GM21737 (cell line): ENCODE measurements at regions not wholly inside any gene's neighbourhood (a gene's known extent, or its start where the extent isn't known, plus 50 kb on each side); places are given as distances from the start of the nearest gene placed in this dataset.
"Not testable (repeated sequence)": the region's sequence is repeated elsewhere in the genome, so short reads cannot be mapped to it uniquely, and the experiment has no call there.

Experiments used
- ATAC-seq: cut with Tn5 transposase; IDR thresholded peaks from one replicate; pipeline ENCODE4 v1.9.1; 2021; ENCODE audit warnings: mild to moderate bottlenecking, moderate library complexity; ENCODE audit not compliant: unreplicated experiment

GRCh38 chr11:42913731-42914130 lies 398.1 kb upstream of the API5 start:
- no peak for ATAC-seq

DNA sequence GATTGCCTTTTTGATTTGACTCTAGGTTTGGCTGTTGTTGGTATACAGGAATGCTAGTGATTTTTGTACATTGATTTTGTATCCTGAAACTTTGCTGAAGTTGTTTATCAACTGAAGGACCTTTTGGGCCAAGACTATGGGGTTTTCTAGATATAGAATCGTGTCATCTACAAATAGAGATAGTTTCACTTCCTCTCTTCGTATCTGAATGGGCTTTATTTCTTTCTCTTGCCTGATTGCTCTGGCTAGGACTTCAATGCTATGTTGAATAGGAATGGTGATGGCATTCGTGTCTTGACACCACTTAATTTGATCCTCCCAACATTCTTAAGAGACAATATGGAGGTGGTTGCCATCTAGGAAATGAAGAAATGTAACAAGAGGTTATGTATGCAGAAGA lies 388.1 kb upstream of the API5 start:
- no peak for ATAC-seq

- ATAC-seq: no peak
These were observed 385.9 kb upstream of the API5 start for GRCh38 chr11:42925916-42926315.

GRCh38 chr11:42947405-42947804 lies 364.4 kb upstream of the API5 start:
- ATAC-seq: no peak

DNA sequence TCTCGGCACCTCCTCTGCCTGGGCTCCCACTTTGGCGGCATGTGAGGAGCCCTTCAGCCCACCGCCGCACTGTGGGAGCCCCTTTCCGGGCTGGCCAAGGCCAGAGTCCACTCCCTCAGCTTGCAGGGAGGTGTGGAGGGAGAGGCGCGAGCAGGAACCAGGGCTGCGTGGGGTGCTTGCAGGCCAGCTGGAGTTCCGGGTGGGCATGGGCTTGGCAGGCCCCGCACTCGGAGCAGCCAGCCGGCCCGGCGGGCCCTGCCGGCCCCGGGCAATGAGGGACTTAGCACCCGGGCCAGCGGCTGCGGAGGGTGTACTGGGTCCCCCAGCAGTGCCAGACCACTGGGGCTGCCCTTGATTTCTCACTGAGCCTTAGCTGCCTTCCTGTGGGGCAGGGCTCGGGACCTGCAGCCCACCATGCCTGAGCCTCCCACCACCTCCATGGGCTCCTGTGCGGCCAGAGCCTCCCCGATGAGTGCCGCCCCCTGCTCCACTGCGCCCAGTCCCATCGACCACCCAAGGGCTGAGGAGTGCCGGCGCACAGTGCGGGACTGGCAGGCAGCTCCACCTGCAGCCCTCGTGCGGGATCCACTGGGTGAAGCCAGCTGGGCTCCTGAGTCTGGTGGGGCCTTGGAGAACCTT lies 361.9 kb upstream of the API5 start:
- not testable (repeated sequence) for ATAC-seq

GRCh38 chr11:42951266-42951665 lies 360.5 kb upstream of the API5 start:
- ATAC-seq: no peak

DNA sequence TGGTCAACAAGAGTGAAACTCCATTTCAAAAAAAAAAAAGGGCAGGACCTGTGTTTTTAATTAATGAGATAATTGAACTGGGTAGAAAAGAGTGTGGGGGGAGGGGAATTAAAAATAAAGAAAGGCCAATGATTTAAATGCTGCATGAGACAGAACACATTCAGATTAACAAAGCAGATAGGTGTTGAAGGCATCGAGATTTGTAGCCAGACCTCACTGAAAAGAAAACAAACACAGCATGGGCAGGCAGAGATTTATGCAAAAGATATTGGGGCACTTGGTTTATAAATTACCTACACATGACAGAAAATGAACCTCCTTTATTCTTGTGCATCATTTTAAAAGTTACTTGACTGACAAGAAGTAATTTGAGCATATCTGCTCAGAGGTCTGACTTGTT lies 354.0 kb upstream of the API5 start:
- no peak for ATAC-seq

GRCh38 chr11:42958635-42959034 lies 353.2 kb upstream of the API5 start:
- ATAC-seq: no peak

GRCh38 chr11:42960521-42961088 lies 351.2 kb upstream of the API5 start:
- ATAC-seq: no peak

- ATAC-seq: no peak
These were observed 344.1 kb upstream of the API5 start for GRCh38 chr11:42967653-42968052.

GRCh38 chr11:42972741-42973140 lies 339.1 kb upstream of the API5 start:
- no peak for ATAC-seq

DNA sequence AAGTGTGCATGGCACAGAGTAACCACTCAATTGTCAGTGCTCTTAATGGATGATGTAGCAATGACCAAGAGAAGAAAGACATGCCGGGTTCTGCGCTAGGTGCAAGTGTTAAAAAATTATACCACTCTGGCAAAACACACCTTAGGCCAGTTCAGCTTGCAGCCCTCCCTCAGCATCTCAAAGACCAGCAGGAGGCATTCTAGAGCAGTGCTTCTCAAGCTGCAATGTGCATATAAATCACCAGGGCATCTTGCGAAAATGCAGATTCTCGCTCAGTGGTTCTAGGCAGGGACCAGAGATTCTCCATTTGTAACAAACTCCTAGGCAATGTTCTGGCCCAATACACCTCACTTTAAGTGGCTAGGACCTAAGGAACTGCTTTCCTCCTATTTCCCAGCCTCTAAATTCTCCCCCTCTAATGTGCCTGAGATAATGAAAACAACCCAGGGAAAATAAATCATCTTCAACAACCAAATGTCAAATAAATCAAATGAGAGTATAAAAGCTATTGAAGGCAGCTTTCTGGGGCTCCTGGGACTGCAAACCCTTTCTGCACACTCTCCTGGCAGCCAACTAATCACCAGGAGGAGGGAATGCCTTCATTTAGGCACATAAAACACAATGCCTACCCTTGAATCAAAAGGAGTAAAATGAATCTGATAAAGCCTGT lies 337.2 kb upstream of the API5 start:
- ATAC-seq: no peak

GRCh38 chr11:42975180-42975529 lies 336.6 kb upstream of the API5 start:
- ATAC-seq: no peak

- no peak for ATAC-seq
These were observed 335.1 kb upstream of the API5 start for GRCh38 chr11:42976636-42977217.

- ATAC-seq: no peak
These were observed 319.2 kb upstream of the API5 start for GRCh38 chr11:42992594-42992993.

- no peak for ATAC-seq
These were observed 315.1 kb upstream of the API5 start for GRCh38 chr11:42996421-42997307.

DNA sequence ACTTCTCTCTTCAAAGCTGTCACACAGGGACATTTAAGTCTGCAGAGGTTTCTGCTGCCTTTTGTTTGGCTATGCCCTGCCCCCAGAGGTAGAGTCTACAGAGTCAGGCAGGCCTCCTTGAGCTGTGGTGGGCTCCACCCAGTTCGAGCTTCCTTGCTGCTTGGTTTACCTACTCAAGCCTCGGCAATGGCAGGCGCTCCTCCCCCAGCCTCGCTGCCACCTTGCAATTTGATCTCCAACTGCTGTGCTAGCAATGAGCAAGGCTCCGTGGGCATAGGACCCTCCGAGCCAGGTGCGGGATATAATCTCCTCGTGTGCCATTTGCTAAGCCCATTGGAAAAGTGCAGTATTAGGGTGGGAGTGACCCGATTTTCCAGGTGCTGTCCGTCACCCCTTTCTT lies 306.9 kb upstream of the API5 start:
- not testable (repeated sequence) for ATAC-seq

- ATAC-seq: no peak
These were observed 301.8 kb upstream of the API5 start for GRCh38 chr11:43010042-43010441.

DNA sequence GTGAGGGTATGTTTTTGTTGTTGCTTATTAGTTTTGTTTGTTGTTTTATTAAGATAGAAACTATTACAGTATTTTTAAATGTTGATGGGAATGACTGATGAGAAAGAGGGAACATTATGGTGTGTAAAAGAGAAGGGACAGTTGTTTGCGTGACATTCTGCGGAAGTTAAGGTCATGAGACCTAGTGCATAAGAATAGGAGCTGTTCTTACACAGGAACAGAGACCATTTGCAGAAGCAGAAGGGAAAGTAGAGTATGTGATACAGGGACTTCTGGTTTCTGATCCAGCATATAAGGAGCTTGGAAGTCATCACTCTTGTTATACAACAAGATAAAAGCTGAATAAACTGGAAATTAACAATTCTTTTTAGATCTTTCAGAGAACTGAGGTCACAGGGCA lies 299.2 kb upstream of the API5 start:
- no peak for ATAC-seq

- ATAC-seq: no peak
These were observed 290.3 kb upstream of the API5 start for GRCh38 chr11:43021466-43021865.

GRCh38 chr11:43034341-43034740 lies 277.5 kb upstream of the API5 start:
- no peak for ATAC-seq
